ENCODE measurements at regions not wholly inside any gene's neighbourhood (a gene's known extent, or its start where the extent isn't known, plus 50 kb on each side); places are given as distances from the start of the nearest gene placed in this dataset.

- TF ChIP-seq ZNF331 (CRISPR knock-in tag; IDR thresholded peaks at IDR 0.05; ENCODE audit: low read depth), result no peak
- TF ChIP-seq, protein P1, sequence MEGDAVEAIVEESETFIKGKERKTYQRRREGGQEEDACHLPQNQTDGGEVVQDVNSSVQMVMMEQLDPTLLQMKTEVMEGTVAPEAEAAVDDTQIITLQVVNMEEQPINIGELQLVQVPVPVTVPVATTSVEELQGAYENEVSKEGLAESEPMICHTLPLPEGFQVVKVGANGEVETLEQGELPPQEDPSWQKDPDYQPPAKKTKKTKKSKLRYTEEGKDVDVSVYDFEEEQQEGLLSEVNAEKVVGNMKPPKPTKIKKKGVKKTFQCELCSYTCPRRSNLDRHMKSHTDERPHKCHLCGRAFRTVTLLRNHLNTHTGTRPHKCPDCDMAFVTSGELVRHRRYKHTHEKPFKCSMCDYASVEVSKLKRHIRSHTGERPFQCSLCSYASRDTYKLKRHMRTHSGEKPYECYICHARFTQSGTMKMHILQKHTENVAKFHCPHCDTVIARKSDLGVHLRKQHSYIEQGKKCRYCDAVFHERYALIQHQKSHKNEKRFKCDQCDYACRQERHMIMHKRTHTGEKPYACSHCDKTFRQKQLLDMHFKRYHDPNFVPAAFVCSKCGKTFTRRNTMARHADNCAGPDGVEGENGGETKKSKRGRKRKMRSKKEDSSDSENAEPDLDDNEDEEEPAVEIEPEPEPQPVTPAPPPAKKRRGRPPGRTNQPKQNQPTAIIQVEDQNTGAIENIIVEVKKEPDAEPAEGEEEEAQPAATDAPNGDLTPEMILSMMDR (conservative IDR thresholded peaks at IDR 0.05; ENCODE audit: low read depth in 2 of 2), result no peak
- Histone ChIP-seq H3K36me3 (ENCODE audit: insufficient read depth) (no peaks in the 10 kb centered on the region), H3K27me3 (ENCODE audit: insufficient read depth) (no peaks in the 10 kb centered on the region), H3F3A (replicated peaks; ENCODE audit: low read depth) (no peaks in the 10 kb centered on the region), H3K9me2 (ENCODE audit: insufficient read depth) (peaks cover 24% of the 10 kb centered on the region), H3K27ac (ENCODE audit: low read depth) (no peak overlapping the region), H3K4me3 (no peak overlapping the region), H3K4me1 (ENCODE audit: insufficient read depth) (no peaks in the 10 kb centered on the region), H3K79me2 (replicated peaks; ENCODE audit: insufficient read depth) (no peaks in the 10 kb centered on the region), H4K20me1 (replicated peaks; ENCODE audit: insufficient read depth) (no peaks in the 10 kb centered on the region), H3K4me2 (no peak overlapping the region), H2AFZ (peak overlapping the region; percentile 73; the same call in 1 of the 2 replicates)
- DNase-seq (ENCODE audit: low spot score) (no peak), ATAC-seq (no peak)
- Mint-ChIP-seq H3K27me3 (ENCODE audit: insufficient read depth, low read depth, poor library complexity) (no peaks in the 10 kb centered on the region), H3K4me1 (no peaks in the 10 kb centered on the region), H3K27ac (no peak overlapping the region), H3K36me3 (ENCODE audit: low read depth) (no peaks in the 10 kb centered on the region), H3K4me3 (no peak overlapping the region), H3K9me3 (no peaks in the 10 kb centered on the region)
Observed at GRCh38 chr7:120055300-120055699, 217.7 kb upstream of the KCND2 start.

- Histone ChIP-seq H3K4me2 (no peak overlapping the region), H2AFZ (no peak overlapping the region), H3K4me1 (ENCODE audit: insufficient read depth) (no peaks in the 10 kb centered on the region), H3K79me2 (replicated peaks; ENCODE audit: insufficient read depth) (no peaks in the 10 kb centered on the region), H4K20me1 (replicated peaks; ENCODE audit: insufficient read depth) (no peaks in the 10 kb centered on the region), H3F3A (replicated peaks; ENCODE audit: low read depth) (no peaks in the 10 kb centered on the region), H3K27me3 (ENCODE audit: insufficient read depth) (no peaks in the 10 kb centered on the region), H3K27ac (ENCODE audit: low read depth) (no peak overlapping the region), H3K9me2 (ENCODE audit: insufficient read depth) (peaks cover 24% of the 10 kb centered on the region), H3K4me3 (no peak overlapping the region), H3K36me3 (ENCODE audit: insufficient read depth) (no peaks in the 10 kb centered on the region)
- no peak for ATAC-seq
- TF ChIP-seq NANOG (IDR thresholded peaks at IDR 0.05; ENCODE audit: borderline replicate concordance) (no peak), CREB1 (CRISPR knock-in tag; IDR thresholded peaks at IDR 0.05; ENCODE audit: low read depth) (no peak), POLR2AphosphoS5 (IDR thresholded peaks at IDR 0.05; ENCODE audit: low read depth) (no peak)
- TF ChIP-seq, protein P1 (conservative IDR thresholded peaks at IDR 0.05; ENCODE audit: low read depth in 2 of 2), result no peak
- no peaks in the 10 kb centered on the region for H3K36me3 Mint-ChIP-seq (ENCODE audit: low read depth)
- no peak for DNase-seq (ENCODE audit: low spot score)
- H3K27me3 Mint-ChIP-seq (ENCODE audit: insufficient read depth, low read depth, poor library complexity), result no peaks in the 10 kb centered on the region
- H3K9me3 Mint-ChIP-seq, result no peaks in the 10 kb centered on the region
- no peak overlapping the region for H3K4me3 Mint-ChIP-seq
- no peak overlapping the region for H3K27ac Mint-ChIP-seq
- H3K4me1 Mint-ChIP-seq, result no peaks in the 10 kb centered on the region
Observed at GRCh38 chr7:120056227-120056626, 216.7 kb upstream of the KCND2 start.

- Histone ChIP-seq H4K20me1 (replicated peaks; ENCODE audit: insufficient read depth) (no peaks in the 10 kb centered on the region), H3K27ac (ENCODE audit: low read depth) (no peak overlapping the region), H3K36me3 (ENCODE audit: insufficient read depth) (no peaks in the 10 kb centered on the region), H3K4me2 (no peak overlapping the region), H3K27me3 (ENCODE audit: insufficient read depth) (no peaks in the 10 kb centered on the region), H3K9me2 (ENCODE audit: insufficient read depth) (peaks cover 18% of the 10 kb centered on the region), H2AFZ (no peak overlapping the region), H3F3A (replicated peaks; ENCODE audit: low read depth) (no peaks in the 10 kb centered on the region), H3K4me1 (ENCODE audit: insufficient read depth) (no peaks in the 10 kb centered on the region), H3K4me3 (no peak overlapping the region), H3K79me2 (replicated peaks; ENCODE audit: insufficient read depth) (no peaks in the 10 kb centered on the region)
- no peaks in the 10 kb centered on the region for H3K27me3 Mint-ChIP-seq (ENCODE audit: insufficient read depth, low read depth, poor library complexity)
- H3K9me3 Mint-ChIP-seq, result no peaks in the 10 kb centered on the region; the same call in 2 of the 3 replicates
- ATAC-seq, result no peak
- H3K27ac Mint-ChIP-seq, result no peak overlapping the region
- no peak for DNase-seq (ENCODE audit: low spot score)
- no peaks in the 10 kb centered on the region for H3K4me1 Mint-ChIP-seq
- no peak overlapping the region for H3K4me3 Mint-ChIP-seq
- H3K36me3 Mint-ChIP-seq (ENCODE audit: low read depth), result no peaks in the 10 kb centered on the region
- TF ChIP-seq CREB1 (CRISPR knock-in tag; IDR thresholded peaks at IDR 0.05; ENCODE audit: low read depth), result no peak
- TF ChIP-seq EZH2 (IDR thresholded peaks at IDR 0.05; ENCODE audit: low read depth, unreplicated experiment), result no peak
- TF ChIP-seq ZNF114 (CRISPR knock-in tag; IDR thresholded peaks at IDR 0.05), result no peak
- no peak for TF ChIP-seq JUNB (IDR thresholded peaks at IDR 0.05; ENCODE audit: unreplicated experiment)
- TF ChIP-seq NANOG (IDR thresholded peaks at IDR 0.05; ENCODE audit: borderline replicate concordance), result no peak
- TF ChIP-seq, protein P2, sequence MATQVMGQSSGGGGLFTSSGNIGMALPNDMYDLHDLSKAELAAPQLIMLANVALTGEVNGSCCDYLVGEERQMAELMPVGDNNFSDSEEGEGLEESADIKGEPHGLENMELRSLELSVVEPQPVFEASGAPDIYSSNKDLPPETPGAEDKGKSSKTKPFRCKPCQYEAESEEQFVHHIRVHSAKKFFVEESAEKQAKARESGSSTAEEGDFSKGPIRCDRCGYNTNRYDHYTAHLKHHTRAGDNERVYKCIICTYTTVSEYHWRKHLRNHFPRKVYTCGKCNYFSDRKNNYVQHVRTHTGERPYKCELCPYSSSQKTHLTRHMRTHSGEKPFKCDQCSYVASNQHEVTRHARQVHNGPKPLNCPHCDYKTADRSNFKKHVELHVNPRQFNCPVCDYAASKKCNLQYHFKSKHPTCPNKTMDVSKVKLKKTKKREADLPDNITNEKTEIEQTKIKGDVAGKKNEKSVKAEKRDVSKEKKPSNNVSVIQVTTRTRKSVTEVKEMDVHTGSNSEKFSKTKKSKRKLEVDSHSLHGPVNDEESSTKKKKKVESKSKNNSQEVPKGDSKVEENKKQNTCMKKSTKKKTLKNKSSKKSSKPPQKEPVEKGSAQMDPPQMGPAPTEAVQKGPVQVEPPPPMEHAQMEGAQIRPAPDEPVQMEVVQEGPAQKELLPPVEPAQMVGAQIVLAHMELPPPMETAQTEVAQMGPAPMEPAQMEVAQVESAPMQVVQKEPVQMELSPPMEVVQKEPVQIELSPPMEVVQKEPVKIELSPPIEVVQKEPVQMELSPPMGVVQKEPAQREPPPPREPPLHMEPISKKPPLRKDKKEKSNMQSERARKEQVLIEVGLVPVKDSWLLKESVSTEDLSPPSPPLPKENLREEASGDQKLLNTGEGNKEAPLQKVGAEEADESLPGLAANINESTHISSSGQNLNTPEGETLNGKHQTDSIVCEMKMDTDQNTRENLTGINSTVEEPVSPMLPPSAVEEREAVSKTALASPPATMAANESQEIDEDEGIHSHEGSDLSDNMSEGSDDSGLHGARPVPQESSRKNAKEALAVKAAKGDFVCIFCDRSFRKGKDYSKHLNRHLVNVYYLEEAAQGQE (IDR thresholded peaks at IDR 0.05; ENCODE audit: unreplicated experiment), result no peak
- TF ChIP-seq ETS1 (IDR thresholded peaks at IDR 0.05), result no peak
- no peak for TF ChIP-seq STAT1 (IDR thresholded peaks at IDR 0.05; ENCODE audit: unreplicated experiment)
Observed at GRCh38 chr7:120059641-120060040, 213.3 kb upstream of the KCND2 start.

All from GM23338 (cell line).